Transverse colon (tissue), 4 donors: ENCODE measurements at regions not wholly inside any gene's neighbourhood (a gene's known extent, or its start where the extent isn't known, plus 50 kb on each side); places are given as distances from the start of the nearest gene placed in this dataset.

ENCODE experiments used
- EP300 ChIP-seq: sonication (generic); formaldehyde crosslinking; IDR thresholded peaks from one replicate; pipeline ENCODE4 v1.6.1; 2017; ENCODE audit warnings: antibody characterized with exemption, low read depth
- POLR2A ChIP-seq: fragments of 450-650 bp; IDR thresholded peaks from one replicate; pipeline ENCODE4 v1.6.1; 2016; ENCODE audit warnings: antibody characterized with exemption, mild to moderate bottlenecking, moderate library complexity
- POLR2AphosphoS5 ChIP-seq, 3 donors: sonication (generic); formaldehyde crosslinking; IDR thresholded peaks; one replicate each; pipeline ENCODE4 v1.6.1; 2016; ENCODE audit warnings: antibody characterized with exemption in 3 of 3
- TF ChIP-seq, protein P1 (sequence below), 5 experiments: fragments of 200-600 bp in 3 of 5; fragments of 450-650 bp in 2 of 5; sonication (generic) in 3 of 5; IDR thresholded peaks; 1 replicate in 2 of 5; 2 replicates in 3 of 5; pipeline ENCODE4 v1.5.1; 2016 to 2017; ENCODE audit warnings: antibody characterized with exemption in 5 of 5, inconsistent platforms in 3 of 5, mild to moderate bottlenecking in 2 of 5, moderate library complexity in 1 of 5

DNA sequence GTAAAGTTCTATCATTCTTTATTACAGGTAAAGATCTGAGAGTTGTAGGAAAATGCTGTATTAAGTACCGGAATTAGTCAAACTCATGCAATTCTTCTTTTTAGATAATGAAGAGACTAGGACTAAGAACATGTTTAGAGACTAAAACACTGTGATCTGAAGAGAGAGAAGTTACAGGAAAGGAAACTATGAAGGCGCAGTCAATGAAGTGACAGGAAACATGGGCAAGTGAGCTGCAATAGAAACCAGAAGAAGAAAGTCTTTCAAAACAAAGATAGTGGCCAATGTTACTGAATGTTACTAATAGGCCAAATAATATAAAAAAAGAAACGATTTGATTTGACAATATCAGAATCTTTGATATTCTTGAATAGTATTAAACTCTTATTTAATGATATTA lies 659.4 kb upstream of the RGS18 start:
- TF ChIP-seq, protein P1, sequence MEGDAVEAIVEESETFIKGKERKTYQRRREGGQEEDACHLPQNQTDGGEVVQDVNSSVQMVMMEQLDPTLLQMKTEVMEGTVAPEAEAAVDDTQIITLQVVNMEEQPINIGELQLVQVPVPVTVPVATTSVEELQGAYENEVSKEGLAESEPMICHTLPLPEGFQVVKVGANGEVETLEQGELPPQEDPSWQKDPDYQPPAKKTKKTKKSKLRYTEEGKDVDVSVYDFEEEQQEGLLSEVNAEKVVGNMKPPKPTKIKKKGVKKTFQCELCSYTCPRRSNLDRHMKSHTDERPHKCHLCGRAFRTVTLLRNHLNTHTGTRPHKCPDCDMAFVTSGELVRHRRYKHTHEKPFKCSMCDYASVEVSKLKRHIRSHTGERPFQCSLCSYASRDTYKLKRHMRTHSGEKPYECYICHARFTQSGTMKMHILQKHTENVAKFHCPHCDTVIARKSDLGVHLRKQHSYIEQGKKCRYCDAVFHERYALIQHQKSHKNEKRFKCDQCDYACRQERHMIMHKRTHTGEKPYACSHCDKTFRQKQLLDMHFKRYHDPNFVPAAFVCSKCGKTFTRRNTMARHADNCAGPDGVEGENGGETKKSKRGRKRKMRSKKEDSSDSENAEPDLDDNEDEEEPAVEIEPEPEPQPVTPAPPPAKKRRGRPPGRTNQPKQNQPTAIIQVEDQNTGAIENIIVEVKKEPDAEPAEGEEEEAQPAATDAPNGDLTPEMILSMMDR (IDR thresholded peaks at IDR 0.05), result no peak
- TF ChIP-seq POLR2A (no peak), EP300 (no peak), POLR2AphosphoS5 (IDR thresholded peaks at IDR 0.05) (no peak)
